GM19240 (cell line): ENCODE measurements at regions not wholly inside any gene's neighbourhood (a gene's known extent, or its start where the extent isn't known, plus 50 kb on each side); places are given as distances from the start of the nearest gene placed in this dataset.
"Not testable (repeated sequence)": the region's sequence is repeated elsewhere in the genome, so short reads cannot be mapped to it uniquely, and the experiment has no call there.

Experiments used
- DNase-seq: peaks from one replicate; pipeline ENCODE4 v3.0.0; 2011; ENCODE audit warnings: low spot score; ENCODE audit not compliant: insufficient read length

GRCh38 chr7:136533732-136534131 is 334.7 kb upstream of the CHRM2 start:
- no peak for DNase-seq

- no peak for DNase-seq
These were observed 337.6 kb upstream of the CHRM2 start for GRCh38 chr7:136530831-136531230.

GRCh38 chr7:136528329-136528728 is 340.1 kb upstream of the CHRM2 start:
- no peak for DNase-seq

DNA sequence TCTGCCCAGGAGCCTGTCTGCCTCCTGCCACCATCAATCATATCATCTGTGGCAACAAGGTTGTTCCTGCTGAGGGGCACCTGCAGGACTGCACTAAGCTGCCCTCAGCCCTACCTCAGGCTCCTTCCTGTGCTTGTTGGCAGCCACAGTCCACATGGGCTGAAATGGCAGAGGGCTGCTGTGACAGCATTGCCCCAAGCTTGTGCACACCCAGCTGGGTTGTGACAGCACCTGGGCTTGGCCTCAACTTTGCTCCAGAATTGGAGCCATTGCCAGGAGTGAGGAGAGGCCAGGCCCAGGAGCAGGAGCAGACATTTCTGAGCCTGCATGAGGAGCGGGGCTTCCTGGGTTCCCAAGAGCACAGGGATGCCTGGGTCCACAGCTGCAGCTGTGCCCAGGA is 340.9 kb upstream of the CHRM2 start:
- DNase-seq, result no peak

GRCh38 chr7:136526408-136527105 is 341.9 kb upstream of the CHRM2 start:
- no peak for DNase-seq

DNA sequence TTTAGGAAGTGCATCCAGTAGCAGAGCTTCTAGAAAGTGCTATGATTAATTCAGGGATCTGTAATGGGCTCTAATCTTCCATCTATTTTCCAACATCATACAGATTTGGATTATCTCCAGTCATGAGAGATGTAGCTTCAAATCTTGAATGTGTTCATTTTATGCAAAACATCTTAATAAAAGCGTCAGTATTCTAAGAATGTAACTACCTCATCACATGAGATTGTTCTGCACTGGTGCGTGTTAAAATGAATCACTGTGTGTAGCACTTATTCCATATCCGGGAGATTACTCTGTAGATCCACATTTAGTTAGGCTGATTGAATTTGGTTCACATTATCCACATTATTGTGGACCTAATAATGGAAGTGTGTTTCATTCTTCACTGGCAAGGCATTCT is 344.9 kb upstream of the CHRM2 start:
- no peak for DNase-seq

DNA sequence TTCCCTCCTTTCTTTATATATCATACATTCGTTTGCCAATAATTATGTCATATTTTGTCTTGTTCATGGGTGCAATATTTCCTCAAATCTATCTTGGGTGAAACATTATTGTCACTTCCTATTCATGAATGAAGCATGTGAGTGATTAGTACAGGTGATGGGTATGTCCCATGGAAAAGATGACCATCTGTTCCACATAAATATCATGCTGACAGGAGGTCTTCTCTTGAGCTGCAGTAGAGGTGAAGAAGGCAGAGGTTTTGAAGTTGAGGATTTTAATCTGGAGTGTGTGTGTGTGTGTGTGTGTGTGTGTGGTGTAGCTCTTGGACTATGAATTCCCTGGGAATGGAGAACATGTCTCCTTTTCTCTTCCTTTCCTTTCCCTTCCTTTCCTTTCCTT is 350.5 kb upstream of the CHRM2 start:
- no peak for DNase-seq

- no peak for DNase-seq
These were observed 353.7 kb upstream of the CHRM2 start for GRCh38 chr7:136514776-136515175.

GRCh38 chr7:136513744-136514143 is 354.7 kb upstream of the CHRM2 start:
- DNase-seq, result no peak

DNA sequence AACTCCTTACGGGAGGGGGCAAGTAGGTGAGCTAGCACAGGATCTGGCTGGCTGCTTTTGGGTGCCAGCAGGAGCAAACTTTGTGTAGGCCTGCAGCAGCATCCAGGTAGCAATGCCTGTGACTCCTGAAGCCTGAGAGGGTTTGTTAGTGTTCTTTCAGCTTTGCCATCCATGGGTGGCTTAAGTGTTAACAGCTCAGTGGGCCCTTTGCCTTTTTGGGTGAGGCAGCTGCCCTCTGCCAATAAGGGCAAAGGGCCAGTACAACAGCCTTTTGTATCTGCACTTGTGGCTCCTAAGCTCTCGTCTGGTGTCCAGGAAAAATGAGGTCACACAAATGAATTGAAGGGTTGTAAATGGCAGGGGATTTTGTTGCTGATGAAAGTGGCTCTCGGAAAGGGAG is 359.0 kb upstream of the CHRM2 start:
- no peak for DNase-seq

GRCh38 chr7:136502162-136502561 is 366.3 kb upstream of the CHRM2 start:
- DNase-seq, result no peak

DNA sequence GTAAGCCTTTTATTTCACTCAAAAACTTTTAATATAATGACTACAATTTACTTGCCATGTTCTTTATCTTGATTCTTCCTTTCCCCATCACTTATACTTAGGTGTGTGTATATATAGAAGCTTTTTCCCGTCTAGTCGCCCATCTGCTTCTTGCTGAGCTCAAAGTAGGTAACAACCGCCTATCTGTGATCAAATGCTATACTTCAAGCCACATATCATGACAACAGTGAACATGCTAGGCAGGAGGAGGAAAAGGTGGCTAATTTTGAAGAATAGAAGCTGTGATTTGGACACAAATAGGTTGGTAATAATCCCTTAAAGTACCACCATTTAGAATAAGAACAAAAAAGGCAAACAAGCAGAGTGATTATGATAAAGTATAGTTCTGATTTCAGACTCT is 367.3 kb upstream of the CHRM2 start:
- DNase-seq, result no peak

GRCh38 chr7:136496551-136496950 is 371.9 kb upstream of the CHRM2 start:
- DNase-seq, result no peak

- no peak for DNase-seq
These were observed 373.4 kb upstream of the CHRM2 start for GRCh38 chr7:136495081-136495480.

- DNase-seq, result no peak
These were observed 376.1 kb upstream of the CHRM2 start for GRCh38 chr7:136492366-136492765.

GRCh38 chr7:136489808-136490207 is 378.6 kb upstream of the CHRM2 start:
- DNase-seq, result no peak

DNA sequence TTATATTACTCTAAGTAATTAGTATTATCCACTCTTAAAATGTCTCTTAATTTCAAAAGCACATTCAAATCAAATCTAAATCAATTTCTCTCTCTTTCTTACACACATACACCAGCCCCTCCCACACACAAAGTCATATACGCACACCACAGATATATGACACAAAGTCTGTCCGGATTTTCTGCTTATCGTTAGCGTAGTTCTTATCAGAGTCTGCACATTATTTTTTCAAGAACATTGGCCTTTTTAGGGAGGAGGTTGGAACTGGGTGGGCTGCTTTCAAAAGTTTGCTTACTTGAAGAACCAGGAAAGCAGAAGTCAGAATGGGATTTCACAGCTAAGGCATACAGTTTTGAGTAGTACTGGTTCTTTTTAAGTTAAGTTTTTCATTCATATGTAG is 387.6 kb upstream of the CHRM2 start:
- DNase-seq, result no peak

DNA sequence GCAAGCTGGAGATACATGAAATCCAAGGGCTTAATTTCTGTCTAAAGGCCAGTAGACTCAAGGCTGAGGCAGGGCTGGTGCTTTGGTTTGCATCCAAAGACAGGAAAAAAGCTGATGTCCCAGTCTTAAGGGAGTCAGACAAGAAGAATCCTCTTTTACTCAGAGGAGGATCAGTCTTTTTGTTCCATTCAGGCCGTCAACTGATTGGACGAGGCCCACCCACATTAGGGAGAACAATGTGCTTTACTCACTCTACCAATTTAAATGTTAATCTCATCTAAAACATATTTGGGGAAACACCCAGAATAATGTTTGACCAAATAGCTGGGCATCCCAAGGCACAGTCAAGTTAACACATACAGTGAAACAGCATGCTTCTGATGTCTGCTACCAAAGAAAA is 388.5 kb upstream of the CHRM2 start:
- DNase-seq, result no peak

DNA sequence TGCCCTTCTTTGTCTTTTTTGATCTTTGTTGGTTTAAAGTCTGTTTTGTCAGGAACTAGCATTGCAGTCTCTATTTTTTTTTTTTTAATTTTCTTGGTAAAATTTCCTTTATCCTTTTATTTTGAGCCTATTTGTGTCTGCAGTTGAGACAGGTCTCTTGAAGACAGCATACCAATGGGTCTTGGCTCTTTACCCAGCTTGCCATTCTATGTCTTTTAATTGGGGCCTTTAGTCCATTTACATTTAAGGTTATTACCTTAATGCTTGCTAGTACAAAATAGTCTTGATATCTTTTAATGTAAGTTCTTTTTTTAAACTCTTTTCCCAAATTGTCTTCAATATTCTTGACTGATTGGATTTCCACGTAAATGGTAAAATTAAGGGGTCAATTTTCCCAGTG is 398.3 kb upstream of the CHRM2 start:
- DNase-seq, result no peak

DNA sequence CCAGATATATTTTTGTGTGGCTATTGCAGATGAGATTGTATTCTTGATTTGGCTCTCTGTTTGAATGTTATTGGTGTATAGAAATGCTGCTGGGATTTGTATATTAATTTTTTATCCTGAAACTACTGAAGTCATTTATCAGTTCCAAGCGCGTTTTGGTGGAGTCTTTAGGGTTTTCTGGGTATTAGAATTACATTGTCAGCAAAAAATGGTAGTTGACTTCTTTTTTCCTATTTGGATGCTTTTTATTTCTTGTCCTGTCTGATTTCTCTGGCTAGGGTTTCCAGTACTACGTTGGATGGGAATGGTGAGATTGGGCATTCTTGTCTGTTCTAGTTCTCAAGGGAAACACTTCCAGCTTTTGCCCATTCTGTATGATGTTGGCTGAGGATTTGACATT is 415.5 kb upstream of the CHRM2 start:
- no peak for DNase-seq

- no peak for DNase-seq
These were observed 421.7 kb upstream of the CHRM2 start for GRCh38 chr7:136446751-136447150.

DNA sequence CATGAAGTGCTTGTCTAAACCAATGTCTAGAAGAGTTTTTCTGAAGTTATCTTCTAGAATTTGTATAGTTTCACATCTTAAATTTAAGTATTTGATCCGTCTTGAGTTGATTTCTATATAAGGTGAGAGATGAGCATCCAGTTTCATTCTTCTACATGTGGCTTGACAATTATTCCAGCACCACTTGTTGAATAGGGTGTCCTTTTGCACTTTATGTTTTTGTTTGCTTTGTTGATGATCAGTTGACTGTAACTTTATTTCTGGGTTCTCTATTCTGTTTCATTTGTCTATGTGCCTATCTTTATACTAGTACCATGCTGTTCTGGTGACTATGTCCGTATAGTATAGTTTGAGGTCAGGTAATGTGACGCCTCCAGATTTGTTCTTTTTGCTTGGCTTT is 426.6 kb upstream of the CHRM2 start:
- no peak for DNase-seq

- DNase-seq, result not testable (repeated sequence)
These were observed 436.7 kb upstream of the CHRM2 start for GRCh38 chr7:136431736-136432135.

DNA sequence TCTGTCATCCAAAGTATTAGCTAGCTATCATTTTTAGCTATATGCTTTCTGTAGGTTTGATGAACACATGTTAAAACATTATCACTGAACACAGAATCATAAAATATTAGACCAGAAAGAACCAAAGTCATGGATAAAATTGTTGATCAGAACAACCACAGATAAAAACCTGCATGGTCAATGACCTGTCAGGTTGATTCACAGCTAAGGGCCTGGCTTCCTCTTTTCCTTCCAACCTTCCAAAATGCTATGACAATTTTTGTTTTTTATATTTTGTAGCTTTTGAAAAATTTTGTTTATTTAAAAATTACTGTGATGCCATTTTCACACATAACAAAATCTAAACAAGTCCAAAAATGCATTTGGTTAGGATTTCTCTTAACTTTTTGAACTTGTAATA is 444.4 kb upstream of the CHRM2 start:
- no peak for DNase-seq
